DOHH2 (cell line): ENCODE measurements at regions not wholly inside any gene's neighbourhood (a gene's known extent, or its start where the extent isn't known, plus 50 kb on each side); places are given as distances from the start of the nearest gene placed in this dataset.

Source experiments
- H3F3A ChIP-seq: fragments of 200-600 bp; sonication (generic), shearing (Covaris generic); 2 replicates; pipeline ENCODE4 v1.6.0; 2016; ENCODE audit warnings: antibody characterized with exemption, mild to moderate bottlenecking; ENCODE audit not compliant: control insufficient read depth, insufficient read depth
- H3K27ac ChIP-seq: fragments of 200-600 bp; sonication (generic); 2 replicates; pipeline ENCODE4 v1.5.1; 2014; ENCODE audit warnings: low read depth, mild to moderate bottlenecking, low read length, moderate library complexity
- H3K27me3 ChIP-seq: fragments of 200-600 bp; sonication (generic); 2 replicates; pipeline ENCODE4 v1.6.1; 2014; ENCODE audit warnings: mild to moderate bottlenecking, low read length, mixed read lengths; ENCODE audit not compliant: control insufficient read depth
- H3K36me3 ChIP-seq: fragments of 200-600 bp; sonication (generic); 2 replicates; pipeline ENCODE4 v1.6.1; 2014; ENCODE audit warnings: mild to moderate bottlenecking, low read length, moderate library complexity, mixed read lengths; ENCODE audit not compliant: control insufficient read depth
- H3K4me1 ChIP-seq: fragments of 200-600 bp; sonication (generic); 2 replicates; pipeline ENCODE4 v1.6.1; 2014; ENCODE audit warnings: mild to moderate bottlenecking, low read length, mixed read lengths; ENCODE audit not compliant: control insufficient read depth
- H3K4me2 ChIP-seq: fragments of 200-600 bp; sonication (generic); 2 replicates; pipeline ENCODE4 v1.6.0; 2014; ENCODE audit warnings: mild to moderate bottlenecking, low read length, moderate library complexity
- H3K4me3 ChIP-seq: fragments of 200-600 bp; sonication (generic); 2 replicates; pipeline ENCODE4 v1.5.1; 2014; ENCODE audit warnings: mild to moderate bottlenecking, low read length, mixed read lengths
- H3K79me2 ChIP-seq: fragments of 200-600 bp; sonication (generic); 2 replicates; pipeline ENCODE4 v1.6.1; 2014; ENCODE audit warnings: mild to moderate bottlenecking, low read length, mixed read lengths; ENCODE audit not compliant: control insufficient read depth
- H3K9me2 ChIP-seq: fragments of 200-600 bp; sonication (generic); replicated peaks from 2 replicates; pipeline ENCODE4 v1.6.1; 2014; ENCODE audit warnings: mild to moderate bottlenecking, low read length, mixed read lengths; ENCODE audit not compliant: control insufficient read depth
- H3K9me3 ChIP-seq: fragments of 200-600 bp; sonication (generic); 2 replicates; pipeline ENCODE4 v1.6.1; 2014; ENCODE audit warnings: antibody characterized with exemption, low read length, mixed read lengths; ENCODE audit not compliant: control insufficient read depth, insufficient read depth
- H4K20me1 ChIP-seq: fragments of 200-600 bp; sonication (generic); 2 replicates; pipeline ENCODE4 v1.6.0; 2014; ENCODE audit warnings: low read depth, mild to moderate bottlenecking, antibody characterized with exemption, low read length, moderate library complexity; ENCODE audit not compliant: control insufficient read depth, insufficient read depth
- EZH2phosphoT487 ChIP-seq: fragments of 200-600 bp; sonication (generic); IDR thresholded peaks from 2 replicates; pipeline ENCODE4 v1.6.1; 2017; ENCODE audit warnings: borderline replicate concordance, mild to moderate bottlenecking, antibody characterized with exemption, low read length, moderate library complexity, mixed read lengths
- TF ChIP-seq, protein P1 (sequence below): fragments of 200-600 bp; sonication (generic); IDR thresholded peaks from one replicate; pipeline ENCODE4 v1.5.1; 2014; ENCODE audit warnings: antibody characterized with exemption, mild to moderate bottlenecking, low read depth, low read length; ENCODE audit not compliant: poor library complexity, severe bottlenecking

DNA sequence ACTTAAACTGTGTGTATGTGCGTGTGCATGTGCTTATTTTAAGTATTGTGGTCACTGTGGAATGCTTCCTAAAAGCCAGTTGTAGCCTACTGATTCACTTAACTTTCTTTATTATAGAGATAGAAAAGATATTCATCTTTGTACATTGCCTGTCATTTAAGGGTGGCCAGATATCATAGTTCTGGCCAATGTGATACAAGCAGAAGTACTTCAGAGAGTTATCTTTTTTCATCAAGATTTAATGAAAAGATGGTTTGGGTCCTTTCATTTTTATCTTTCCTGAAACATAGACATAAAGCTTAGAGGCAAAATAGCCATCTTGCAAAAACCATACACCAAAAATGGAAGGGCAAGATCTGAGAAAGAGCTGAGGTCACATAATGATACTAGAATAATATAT is 744.7 kb upstream of the ADGRL3 start:
- Histone ChIP-seq H3K4me2 (no peak overlapping the region), H4K20me1 (no peaks in the 10 kb centered on the region), H3K79me2 (no peaks in the 10 kb centered on the region), H3K9me3 (no peaks in the 10 kb centered on the region), H3K4me1 (no peaks in the 10 kb centered on the region), H3K4me3 (no peak overlapping the region), H3K9me2 (no peaks in the 10 kb centered on the region), H3F3A (no peaks in the 10 kb centered on the region), H3K27ac (no peak overlapping the region), H3K27me3 (no peaks in the 10 kb centered on the region), H3K36me3 (no peaks in the 10 kb centered on the region)
- TF ChIP-seq, protein P1, sequence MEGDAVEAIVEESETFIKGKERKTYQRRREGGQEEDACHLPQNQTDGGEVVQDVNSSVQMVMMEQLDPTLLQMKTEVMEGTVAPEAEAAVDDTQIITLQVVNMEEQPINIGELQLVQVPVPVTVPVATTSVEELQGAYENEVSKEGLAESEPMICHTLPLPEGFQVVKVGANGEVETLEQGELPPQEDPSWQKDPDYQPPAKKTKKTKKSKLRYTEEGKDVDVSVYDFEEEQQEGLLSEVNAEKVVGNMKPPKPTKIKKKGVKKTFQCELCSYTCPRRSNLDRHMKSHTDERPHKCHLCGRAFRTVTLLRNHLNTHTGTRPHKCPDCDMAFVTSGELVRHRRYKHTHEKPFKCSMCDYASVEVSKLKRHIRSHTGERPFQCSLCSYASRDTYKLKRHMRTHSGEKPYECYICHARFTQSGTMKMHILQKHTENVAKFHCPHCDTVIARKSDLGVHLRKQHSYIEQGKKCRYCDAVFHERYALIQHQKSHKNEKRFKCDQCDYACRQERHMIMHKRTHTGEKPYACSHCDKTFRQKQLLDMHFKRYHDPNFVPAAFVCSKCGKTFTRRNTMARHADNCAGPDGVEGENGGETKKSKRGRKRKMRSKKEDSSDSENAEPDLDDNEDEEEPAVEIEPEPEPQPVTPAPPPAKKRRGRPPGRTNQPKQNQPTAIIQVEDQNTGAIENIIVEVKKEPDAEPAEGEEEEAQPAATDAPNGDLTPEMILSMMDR = no peak
- TF ChIP-seq EZH2phosphoT487 = no peak

DNA sequence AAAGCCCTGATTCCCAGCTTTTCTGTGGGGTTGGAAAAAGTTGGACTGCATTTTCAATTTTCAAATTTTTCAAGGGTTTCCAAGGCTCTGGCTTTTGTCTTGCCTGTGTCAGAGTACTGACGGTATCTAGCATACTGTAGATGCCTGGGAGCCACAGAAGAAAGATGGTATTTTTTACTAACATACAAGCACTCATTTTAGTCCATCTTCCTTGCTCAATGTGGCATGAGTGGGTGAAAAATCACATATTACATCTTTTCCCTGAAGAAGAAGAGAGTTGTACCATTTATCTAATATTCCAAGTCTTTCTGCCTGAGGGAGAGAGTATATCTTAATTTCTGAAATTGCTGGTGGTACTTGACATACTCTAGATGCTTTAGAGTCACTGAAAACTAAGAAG is 738.6 kb upstream of the ADGRL3 start:
- no peaks in the 10 kb centered on the region for H3K4me1 ChIP-seq
- H3K27ac ChIP-seq = no peak overlapping the region
- H3K79me2 ChIP-seq = no peaks in the 10 kb centered on the region
- H3K9me2 ChIP-seq = no peaks in the 10 kb centered on the region
- H3K9me3 ChIP-seq = no peaks in the 10 kb centered on the region
- H3F3A ChIP-seq = no peaks in the 10 kb centered on the region
- H3K27me3 ChIP-seq = no peaks in the 10 kb centered on the region
- TF ChIP-seq, protein P1 = no peak
- no peak for TF ChIP-seq EZH2phosphoT487
- no peak overlapping the region for H3K4me3 ChIP-seq
- H3K36me3 ChIP-seq = no peaks in the 10 kb centered on the region
- no peak overlapping the region for H3K4me2 ChIP-seq
- H4K20me1 ChIP-seq = no peaks in the 10 kb centered on the region

DNA sequence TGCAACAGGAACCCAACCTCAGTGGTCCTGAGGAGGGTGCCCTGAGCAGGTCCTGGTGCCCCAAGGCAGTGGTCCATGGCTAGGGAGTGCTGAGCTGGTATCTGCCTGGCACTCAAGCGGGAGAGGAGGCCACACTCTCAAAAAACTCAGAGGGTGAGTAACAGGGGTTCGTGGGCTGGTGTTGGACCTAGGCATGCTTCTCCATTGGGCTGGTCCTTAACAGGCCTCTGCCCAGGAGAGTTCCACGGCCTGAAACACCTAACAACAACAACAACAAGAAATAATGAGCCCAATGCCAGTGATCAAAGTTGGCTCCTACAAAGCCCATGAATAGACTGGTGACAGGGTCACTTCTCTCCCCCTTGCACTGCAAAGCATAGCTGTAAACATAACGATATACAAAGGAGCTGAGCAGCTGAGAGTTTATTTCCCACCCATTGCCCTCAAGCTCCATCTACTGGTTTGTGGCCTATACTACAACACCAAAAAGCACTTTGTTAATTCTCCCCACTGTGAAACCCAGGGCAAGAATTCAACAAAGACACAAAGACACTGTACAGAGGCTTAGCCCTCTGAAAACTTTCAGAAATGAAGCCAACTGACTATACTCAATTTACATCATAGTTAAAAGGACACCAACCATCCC is 736.1 kb upstream of the ADGRL3 start:
- Histone ChIP-seq H3K4me2 (no peak overlapping the region), H3K4me1 (no peaks in the 10 kb centered on the region), H3K4me3 (no peak overlapping the region), H4K20me1 (no peaks in the 10 kb centered on the region), H3K9me3 (no peaks in the 10 kb centered on the region), H3F3A (no peaks in the 10 kb centered on the region), H3K36me3 (no peaks in the 10 kb centered on the region), H3K9me2 (no peaks in the 10 kb centered on the region), H3K27me3 (no peaks in the 10 kb centered on the region), H3K27ac (no peak overlapping the region), H3K79me2 (no peaks in the 10 kb centered on the region)
- TF ChIP-seq, protein P1 = peak; percentile 57
- no peak for TF ChIP-seq EZH2phosphoT487
